Fibroblast of mammary gland (primary cell): ENCODE measurements at regions not wholly inside any gene's neighbourhood (a gene's known extent, or its start where the extent isn't known, plus 50 kb on each side); places are given as distances from the start of the nearest gene placed in this dataset.

Experiments
- DNase-seq: peaks from one replicate; pipeline ENCODE4 v3.0.0-alpha.2; 2010; ENCODE audit warnings: low read depth
- H3K4me3 ChIP-seq: 2 replicates; pipeline ENCODE4 v1.5.1; 2011; ENCODE audit warnings: low read depth, mild to moderate bottlenecking, low read length, moderate library complexity; ENCODE audit not compliant: control insufficient read depth
- CTCF ChIP-seq: conservative IDR thresholded peaks from 2 replicates; pipeline ENCODE4 v1.5.1; 2011; ENCODE audit warnings: low read depth, low read length, inconsistent platforms; ENCODE audit not compliant: control insufficient read depth, insufficient read depth

GRCh38 chr11:106241601-106242257 lies 164.3 kb downstream of the AASDHPPT start:
- no peak overlapping the region for H3K4me3 ChIP-seq
- TF ChIP-seq CTCF, result no peak
- DNase-seq, result no peak

- no peak overlapping the region for H3K4me3 ChIP-seq
- DNase-seq, result no peak
- no peak for TF ChIP-seq CTCF
These were observed 165.4 kb downstream of the AASDHPPT start for GRCh38 chr11:106242718-106243415.

GRCh38 chr11:106246495-106246894 lies 169.0 kb downstream of the AASDHPPT start:
- DNase-seq, result no peak
- no peak overlapping the region for H3K4me3 ChIP-seq
- TF ChIP-seq CTCF, result no peak

- no peak for TF ChIP-seq CTCF
- no peak for DNase-seq
- H3K4me3 ChIP-seq, result no peak overlapping the region
These were observed 172.3 kb downstream of the AASDHPPT start for GRCh38 chr11:106249617-106250239.

- DNase-seq, result no peak
These were observed 185.4 kb downstream of the AASDHPPT start for GRCh38 chr11:106262852-106263251.

GRCh38 chr11:106263527-106263926 lies 186.1 kb downstream of the AASDHPPT start:
- no peak for DNase-seq
- H3K4me3 ChIP-seq, result no peak overlapping the region

More at GRCh38 chr11:106262852-106263251, 185.4 kb downstream of the AASDHPPT start:
- no peak for TF ChIP-seq CTCF
- H3K4me3 ChIP-seq, result no peak overlapping the region

More at GRCh38 chr11:106263527-106263926, 186.1 kb downstream of the AASDHPPT start:
- TF ChIP-seq CTCF, result no peak
